Bronchial epithelial cell (primary cell): ENCODE measurements at regions not wholly inside any gene's neighbourhood (a gene's known extent, or its start where the extent isn't known, plus 50 kb on each side); places are given as distances from the start of the nearest gene placed in this dataset.

Source experiments
- DNase-seq: peaks from one replicate; pipeline ENCODE4 v3.0.0-alpha.2; 2010; ENCODE audit warnings: low read depth
- FAIRE-seq: peaks from 2 replicates; lab custom pipeline; 2011; peaks lifted over from hg19 to GRCh38; lab: Jason Lieb, UNC
- H3K27me3 ChIP-seq: 2 replicates; pipeline ENCODE4 v1.5.1; 2011; ENCODE audit warnings: low read length; ENCODE audit not compliant: control insufficient read depth, insufficient read depth
- H3K36me3 ChIP-seq: 2 replicates; pipeline ENCODE4 v1.5.1; 2011; ENCODE audit warnings: low read length; ENCODE audit not compliant: control insufficient read depth, insufficient read depth
- H3K4me3 ChIP-seq: 2 replicates; pipeline ENCODE4 v1.5.1; 2011; ENCODE audit warnings: mild to moderate bottlenecking, low read depth, low read length, control low read depth
- CTCF ChIP-seq: IDR thresholded peaks from 2 replicates; pipeline ENCODE4 v1.5.1; 2011; ENCODE audit warnings: mild to moderate bottlenecking, moderate library complexity, low read length, control low read depth, inconsistent platforms; ENCODE audit not compliant: insufficient read depth, severe bottlenecking

DNA sequence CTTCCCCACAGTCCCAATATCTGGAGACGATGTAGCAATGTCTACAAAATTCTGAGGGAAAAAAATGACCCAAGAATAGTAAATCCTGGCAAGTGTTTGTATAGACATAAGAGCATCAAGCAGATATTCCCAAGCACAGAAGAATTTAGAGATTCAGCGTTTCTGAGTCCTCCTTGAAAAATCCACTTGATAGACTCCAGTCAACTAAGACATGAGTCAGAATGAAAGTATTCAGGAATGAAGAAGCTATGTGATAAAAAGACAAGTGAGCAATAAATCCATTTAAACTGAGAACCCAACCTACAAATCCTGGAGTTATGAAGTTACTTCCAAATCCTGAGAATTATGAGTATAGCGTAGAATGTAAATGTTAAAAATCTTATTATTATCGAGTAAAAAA is 86.1 kb upstream of the NPY start:
- no peak for DNase-seq
- no peak for FAIRE-seq
- H3K27me3 ChIP-seq: no peaks in the 10 kb centered on the region
- H3K36me3 ChIP-seq: no peaks in the 10 kb centered on the region
- TF ChIP-seq CTCF: no peak
- no peak overlapping the region for H3K4me3 ChIP-seq

DNA sequence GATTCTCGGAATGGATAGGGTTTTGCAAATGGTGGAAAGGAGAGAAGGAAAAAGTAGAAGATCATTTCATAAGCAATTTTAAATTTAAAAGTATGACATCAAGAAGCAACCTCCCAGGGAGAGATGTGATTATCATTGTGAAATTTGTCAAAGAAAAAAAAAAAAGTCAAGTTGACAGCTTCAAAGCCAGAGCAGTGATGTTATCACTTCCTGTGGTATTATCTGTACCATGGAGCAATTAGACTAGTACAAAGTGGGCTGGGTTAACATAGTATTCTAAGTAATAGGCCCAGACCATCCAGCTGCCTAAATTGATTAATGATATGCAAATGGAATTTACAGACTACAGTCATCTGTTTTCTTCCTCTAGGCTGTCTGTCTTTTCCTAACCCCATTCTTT is 84.0 kb upstream of the NPY start:
- FAIRE-seq (no peak), DNase-seq (no peak)
- no peak for TF ChIP-seq CTCF
- H3K27me3 ChIP-seq: no peaks in the 10 kb centered on the region
- H3K4me3 ChIP-seq: no peak overlapping the region
- H3K36me3 ChIP-seq: no peaks in the 10 kb centered on the region

GRCh38 chr7:24200407-24200966 is 83.5 kb upstream of the NPY start:
- no peak for TF ChIP-seq CTCF
- FAIRE-seq (no peak), DNase-seq (no peak)
- no peak overlapping the region for H3K4me3 ChIP-seq
- H3K27me3 ChIP-seq: no peaks in the 10 kb centered on the region
- no peaks in the 10 kb centered on the region for H3K36me3 ChIP-seq

DNA sequence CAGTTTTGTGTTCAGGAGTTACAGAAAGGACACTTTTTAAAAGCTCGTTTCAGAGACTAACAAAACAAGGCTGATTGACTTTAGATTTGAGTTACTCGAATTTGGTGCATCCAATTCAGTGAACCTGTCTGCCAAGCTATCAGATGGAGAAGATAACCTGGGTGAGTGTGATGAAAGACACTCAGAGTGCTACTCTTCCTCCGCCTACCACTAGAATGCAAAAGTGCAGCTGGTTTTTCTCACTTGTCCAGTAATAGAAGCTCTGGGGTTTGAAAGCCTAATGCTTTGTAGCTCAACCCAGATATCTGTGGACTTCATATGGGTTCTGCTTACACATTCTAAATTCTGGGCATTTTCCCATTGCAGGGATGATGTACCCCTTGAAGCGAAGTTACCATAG is 82.8 kb upstream of the NPY start:
- DNase-seq (no peak), FAIRE-seq (no peak)
- TF ChIP-seq CTCF: no peak

GRCh38 chr7:24212073-24212472 is 71.9 kb upstream of the NPY start:
- H3K4me3 ChIP-seq: no peak overlapping the region
- FAIRE-seq (no peak), DNase-seq (no peak)
- no peak for TF ChIP-seq CTCF
- no peaks in the 10 kb centered on the region for H3K27me3 ChIP-seq
- no peaks in the 10 kb centered on the region for H3K36me3 ChIP-seq

More for the DNA sequence above, 82.8 kb upstream of the NPY start:
- no peaks in the 10 kb centered on the region for H3K36me3 ChIP-seq
- H3K4me3 ChIP-seq: no peak overlapping the region
- no peaks in the 10 kb centered on the region for H3K27me3 ChIP-seq

DNA sequence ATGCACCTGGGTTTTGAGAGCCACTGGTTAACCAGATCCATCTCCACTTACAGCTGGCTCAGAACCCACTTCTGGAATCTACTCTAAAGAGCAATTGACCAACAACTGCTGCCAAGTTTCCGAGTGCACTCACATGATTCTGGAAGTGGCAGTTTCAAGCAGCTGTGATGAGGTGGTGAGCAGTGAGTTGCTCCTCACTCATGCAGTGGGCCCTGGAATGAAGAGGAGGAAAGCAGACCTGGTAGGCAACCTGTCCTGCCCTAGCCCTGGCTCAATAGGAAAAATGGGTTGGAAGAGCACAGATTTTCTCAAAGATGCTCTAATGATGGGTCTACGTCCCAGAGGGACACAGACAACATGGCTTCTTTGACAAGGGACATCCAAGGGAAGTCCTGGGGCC is 70.7 kb upstream of the NPY start:
- no peaks in the 10 kb centered on the region for H3K27me3 ChIP-seq
- no peak for TF ChIP-seq CTCF
- FAIRE-seq (no peak), DNase-seq (no peak)
- no peaks in the 10 kb centered on the region for H3K36me3 ChIP-seq
- H3K4me3 ChIP-seq: no peak overlapping the region
